ENCODE measurements at regions not wholly inside any gene's neighbourhood (a gene's known extent, or its start where the extent isn't known, plus 50 kb on each side); places are given as distances from the start of the nearest gene placed in this dataset.
"Not testable (repeated sequence)": the region's sequence is repeated elsewhere in the genome, so short reads cannot be mapped to it uniquely, and the experiment has no call there.

GRCh38 chr16:52976539-52977167 lies 76.0 kb downstream of the CHD9NB start:
- DNase-seq, result peak in 1 of 2 donors; percentile 6

- DNase-seq, result no peak
Observed at GRCh38 chr16:52967744-52968143, 85.0 kb downstream of the CHD9NB start.

- no peak for DNase-seq
Observed at GRCh38 chr16:52964290-52964689, 88.4 kb downstream of the CHD9NB start.

GRCh38 chr16:52963855-52964242 lies 88.8 kb downstream of the CHD9NB start:
- DNase-seq, result no peak

- no peak for DNase-seq
Observed at GRCh38 chr16:52963212-52963854, 89.4 kb downstream of the CHD9NB start.

GRCh38 chr16:52958951-52959350 lies 93.7 kb downstream of the CHD9NB start:
- DNase-seq, result no peak

- DNase-seq, result no peak
Observed at GRCh38 chr16:52957199-52957598, 95.5 kb downstream of the CHD9NB start.

- no peak for DNase-seq
Observed at GRCh38 chr16:52956044-52956443, 96.7 kb downstream of the CHD9NB start.

GRCh38 chr16:52953215-52953614 lies 99.5 kb downstream of the CHD9NB start:
- no peak for DNase-seq

- no peak for DNase-seq
Observed at GRCh38 chr16:52948946-52949345, 103.8 kb downstream of the CHD9NB start.

GRCh38 chr16:52932321-52932720 lies 120.4 kb downstream of the CHD9NB start:
- DNase-seq, result no peak

- no peak for DNase-seq
Observed at GRCh38 chr16:52929478-52930400, 123.0 kb downstream of the CHD9NB start.

- DNase-seq, result no peak
Observed at GRCh38 chr16:52928955-52929354, 123.7 kb downstream of the CHD9NB start.

GRCh38 chr16:52925143-52925542 lies 127.6 kb downstream of the CHD9NB start:
- DNase-seq, result no peak

GRCh38 chr16:52924162-52924561 lies 128.5 kb downstream of the CHD9NB start:
- DNase-seq, result no peak

- DNase-seq, result no peak
Observed at GRCh38 chr16:52921104-52921503, 131.6 kb downstream of the CHD9NB start.

- DNase-seq, result no peak
Observed at GRCh38 chr16:52920331-52920730, 132.4 kb downstream of the CHD9NB start.

GRCh38 chr16:52914428-52914827 lies 138.3 kb downstream of the CHD9NB start:
- no peak for DNase-seq

GRCh38 chr16:52912565-52913173 lies 140.0 kb downstream of the CHD9NB start:
- peak in 1 of 2 donors; percentile 12 for DNase-seq

- DNase-seq, result not testable (repeated sequence)
Observed at GRCh38 chr16:52908057-52908456, 144.6 kb downstream of the CHD9NB start.

GRCh38 chr16:52906281-52906680 lies 146.4 kb downstream of the CHD9NB start:
- no peak for DNase-seq

GRCh38 chr16:52896478-52897164 lies 156.1 kb downstream of the CHD9NB start:
- DNase-seq, result no peak

- DNase-seq, result no peak
Observed at GRCh38 chr16:52874042-52874441, 178.7 kb downstream of the CHD9NB start.
